Immature natural killer cell (primary cell): ENCODE measurements at regions not wholly inside any gene's neighbourhood (a gene's known extent, or its start where the extent isn't known, plus 50 kb on each side); places are given as distances from the start of the nearest gene placed in this dataset.

Experiments used
- DNase-seq, 3 donors: peaks; one replicate each; pipeline ENCODE4 v3.0.0; 2022; ENCODE audit warnings: mixed read lengths in 1 of 3
- H3K27ac Mint-ChIP-seq, 6 donors: one replicate each; pipeline ENCODE4 v1.8.0; 2020; ENCODE audit warnings: mixed read lengths in 6 of 6, mild to moderate bottlenecking in 5 of 6, inconsistent platforms in 4 of 6, moderate library complexity in 3 of 6
- H3K27me3 Mint-ChIP-seq, 3 donors: one replicate each; pipeline ENCODE4 v1.8.0; 2020 to 2021; ENCODE audit warnings: low read depth in 3 of 3, mild to moderate bottlenecking in 3 of 3, mixed read lengths in 3 of 3, moderate library complexity in 3 of 3, inconsistent platforms in 1 of 3
- H3K36me3 Mint-ChIP-seq, 3 donors: one replicate each; pipeline ENCODE4 v1.8.0; 2020; ENCODE audit warnings: mixed read lengths in 3 of 3, inconsistent platforms in 2 of 3, mild to moderate bottlenecking in 2 of 3
- H3K4me1 Mint-ChIP-seq, 2 donors: one replicate each; pipeline ENCODE4 v1.8.0; 2020; ENCODE audit warnings: inconsistent platforms in 2 of 2, mild to moderate bottlenecking in 2 of 2, mixed read lengths in 2 of 2, moderate library complexity in 1 of 2
- H3K4me3 Mint-ChIP-seq, 5 donors: one replicate each; pipeline ENCODE4 v1.8.0; 2020; ENCODE audit warnings: mild to moderate bottlenecking in 5 of 5, mixed read lengths in 5 of 5, inconsistent platforms in 3 of 5, moderate library complexity in 3 of 5
- H3K9me3 Mint-ChIP-seq, 6 donors: one replicate each; pipeline ENCODE4 v1.8.0; 2020; ENCODE audit warnings: mild to moderate bottlenecking in 6 of 6, mixed read lengths in 6 of 6, inconsistent platforms in 4 of 6, moderate library complexity in 3 of 6

DNA sequence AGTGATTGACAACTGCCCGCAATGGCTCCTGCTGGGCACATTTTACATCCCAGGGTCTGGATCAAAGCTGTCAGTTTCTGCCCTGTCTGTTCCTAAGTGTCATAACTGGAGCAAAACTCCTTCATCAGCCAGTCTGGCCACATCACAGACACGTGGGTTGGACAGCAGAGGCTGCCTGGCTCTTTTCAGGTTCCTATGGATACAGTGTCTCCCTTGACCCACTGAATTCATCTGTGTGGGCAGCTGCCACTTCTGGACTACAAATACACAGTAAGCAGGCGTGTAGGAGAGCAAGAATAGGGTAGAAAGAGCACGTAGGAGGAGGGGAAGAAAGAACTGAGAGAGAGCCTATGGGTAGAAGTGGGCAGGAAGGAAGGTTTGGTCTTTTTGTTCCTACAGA lies 238.0 kb downstream of the ENC1 start:
- Mint-ChIP-seq H3K4me3 (peak overlapping the region in 3 of 5 donors; percentile 31 to 45 (median 34)), H3K27me3 (peaks cover 0 to 6% (median 0%) of the 10 kb centered on the region in 3 donors), H3K4me1 (peaks cover 14 to 25% of the 10 kb centered on the region in 2 donors), H3K36me3 (no peaks in the 10 kb centered on the region), H3K27ac (peak overlapping the region in 3 of 6 donors; percentile 4 to 71 (median 9)), H3K9me3 (peaks cover 0 to 2% (median 0%) of the 10 kb centered on the region in 6 donors)
- no peak for DNase-seq

DNA sequence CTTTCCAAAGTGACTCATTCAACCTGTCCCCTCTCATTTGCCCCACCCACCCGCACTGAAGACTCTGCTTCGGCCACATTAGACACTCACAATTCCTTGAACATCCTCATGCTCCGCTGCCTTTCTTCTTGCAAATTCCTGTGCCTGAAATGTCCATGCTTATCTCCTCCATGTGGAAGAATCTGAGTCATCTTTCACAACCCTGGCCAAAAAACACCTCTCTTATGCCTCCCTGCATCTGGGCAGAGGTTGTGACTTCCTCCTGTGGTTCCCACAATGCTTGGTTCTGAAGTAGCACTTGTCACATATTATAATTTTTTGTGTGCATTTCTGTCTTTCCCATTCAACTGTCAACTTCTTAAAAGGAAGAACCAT lies 238.6 kb downstream of the ENC1 start:
- peak overlapping the region in 2 of 6 donors; percentile 4 to 16 for H3K27ac Mint-ChIP-seq
- H3K27me3 Mint-ChIP-seq: peaks cover 0 to 4% (median 0%) of the 10 kb centered on the region in 3 donors
- no peak for DNase-seq
- H3K4me1 Mint-ChIP-seq: peaks cover 14 to 25% of the 10 kb centered on the region in 2 donors
- H3K9me3 Mint-ChIP-seq: peaks cover 0 to 2% (median 0%) of the 10 kb centered on the region in 6 donors
- no peaks in the 10 kb centered on the region for H3K36me3 Mint-ChIP-seq
- peak overlapping the region in 1 of 5 donors; percentile 17 for H3K4me3 Mint-ChIP-seq

DNA sequence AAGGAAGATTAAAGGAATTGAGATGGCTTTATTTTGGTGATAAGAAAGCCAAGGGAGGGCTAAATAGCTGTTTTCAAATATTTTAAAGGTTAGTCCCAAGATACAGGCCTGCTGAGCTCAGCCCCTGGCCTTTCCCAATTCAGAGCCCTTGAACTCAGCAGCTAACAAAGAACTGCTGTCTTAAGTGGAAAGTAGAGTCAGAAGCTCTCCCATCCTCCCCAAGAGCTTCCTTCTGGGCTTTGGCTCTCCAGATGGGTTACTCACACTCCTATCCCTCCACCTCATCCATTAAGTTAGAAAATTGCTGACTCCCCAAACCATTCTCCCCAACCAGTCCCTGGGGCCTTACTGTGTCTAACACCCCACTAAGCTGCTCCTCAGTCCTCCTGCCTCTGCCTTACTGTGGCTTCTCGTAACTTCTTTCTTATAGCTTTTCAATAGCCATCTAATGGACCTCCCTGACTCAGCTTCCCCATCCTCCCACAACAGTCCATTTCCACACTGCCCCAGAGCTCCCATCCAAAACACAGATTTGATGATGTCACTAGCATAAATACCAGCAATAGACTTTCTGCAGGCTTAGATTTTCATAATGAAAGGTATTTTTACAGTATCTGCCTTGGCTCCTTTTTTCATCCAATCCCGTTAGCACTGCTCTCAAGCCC lies 239.1 kb downstream of the ENC1 start:
- H3K27me3 Mint-ChIP-seq: peaks cover 0 to 1% (median 0%) of the 10 kb centered on the region in 3 donors
- peak overlapping the region in 1 of 5 donors; percentile 17 for H3K4me3 Mint-ChIP-seq
- H3K9me3 Mint-ChIP-seq: peaks cover 0 to 2% (median 0%) of the 10 kb centered on the region in 6 donors
- H3K27ac Mint-ChIP-seq: peak overlapping the region in 1 of 6 donors; percentile 29
- DNase-seq: no peak
- H3K4me1 Mint-ChIP-seq: peaks cover 14 to 25% of the 10 kb centered on the region in 2 donors
- no peaks in the 10 kb centered on the region for H3K36me3 Mint-ChIP-seq

DNA sequence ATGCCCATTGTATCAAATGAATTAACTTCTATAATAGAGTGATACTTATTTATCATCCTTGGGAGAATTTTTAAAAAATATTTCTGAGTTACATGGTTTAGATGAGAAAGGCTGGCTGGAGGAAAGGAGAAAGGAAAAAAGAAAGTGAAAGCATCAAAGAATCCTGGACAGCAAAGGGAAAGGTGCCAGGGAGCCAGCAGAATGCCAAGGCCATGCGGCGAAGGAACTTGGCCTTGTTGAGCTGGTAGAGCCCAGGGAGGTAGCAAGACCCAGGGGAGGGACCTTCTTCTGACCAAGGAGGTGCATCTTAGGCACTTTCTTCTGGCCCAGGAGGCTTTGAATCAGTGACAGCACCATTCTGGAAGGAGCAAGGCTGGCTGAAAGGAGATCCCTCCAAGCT lies 240.5 kb downstream of the ENC1 start:
- no peak overlapping the region for H3K4me3 Mint-ChIP-seq
- H3K9me3 Mint-ChIP-seq: peaks cover 0 to 2% (median 0%) of the 10 kb centered on the region in 6 donors
- peaks cover 0 to 1% (median 0%) of the 10 kb centered on the region in 3 donors for H3K27me3 Mint-ChIP-seq
- no peak overlapping the region for H3K27ac Mint-ChIP-seq
- DNase-seq: no peak
- H3K36me3 Mint-ChIP-seq: no peaks in the 10 kb centered on the region
- peaks cover 14 to 25% of the 10 kb centered on the region in 2 donors for H3K4me1 Mint-ChIP-seq

DNA sequence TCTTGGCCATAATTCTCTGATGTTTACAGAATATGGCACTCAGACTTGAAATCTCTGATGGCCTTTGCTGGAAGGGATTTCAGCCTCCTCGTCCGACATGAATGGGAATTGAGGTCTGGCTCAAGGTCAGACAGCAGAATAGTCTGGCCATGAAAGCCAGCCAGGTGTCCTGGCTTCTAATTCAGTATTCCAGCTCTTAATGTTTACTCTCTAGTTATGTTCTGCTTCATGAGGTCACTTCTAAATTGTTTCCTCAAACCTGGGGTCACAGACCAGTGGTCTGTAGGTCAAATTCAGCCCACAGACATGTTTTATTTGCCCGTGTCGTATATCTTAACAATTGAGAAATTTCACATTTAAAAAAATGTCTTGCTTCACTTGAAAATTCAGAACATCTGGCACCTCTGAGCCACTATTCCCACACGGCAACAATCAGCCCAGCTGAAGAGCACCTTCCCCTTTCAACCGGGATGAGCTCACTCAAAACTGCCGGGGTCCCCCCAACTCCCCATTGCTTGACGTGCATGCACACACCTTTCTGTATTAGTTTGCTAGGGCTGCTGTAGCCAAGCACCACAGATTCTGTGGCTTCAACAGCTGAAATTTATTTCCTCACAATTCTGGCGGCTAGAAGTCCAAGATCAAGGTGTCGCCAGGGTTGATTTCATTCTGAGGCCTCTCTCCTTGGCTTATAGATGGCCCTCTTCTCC lies 243.5 kb downstream of the ENC1 start:
- no peak for DNase-seq
- H3K9me3 Mint-ChIP-seq: no peaks in the 10 kb centered on the region
- no peak overlapping the region for H3K4me3 Mint-ChIP-seq
- no peak overlapping the region for H3K27ac Mint-ChIP-seq
- H3K27me3 Mint-ChIP-seq: peaks cover 0 to 4% (median 0%) of the 10 kb centered on the region in 3 donors
- no peaks in the 10 kb centered on the region for H3K36me3 Mint-ChIP-seq
- peaks cover 2 to 6% of the 10 kb centered on the region in 2 donors for H3K4me1 Mint-ChIP-seq

DNA sequence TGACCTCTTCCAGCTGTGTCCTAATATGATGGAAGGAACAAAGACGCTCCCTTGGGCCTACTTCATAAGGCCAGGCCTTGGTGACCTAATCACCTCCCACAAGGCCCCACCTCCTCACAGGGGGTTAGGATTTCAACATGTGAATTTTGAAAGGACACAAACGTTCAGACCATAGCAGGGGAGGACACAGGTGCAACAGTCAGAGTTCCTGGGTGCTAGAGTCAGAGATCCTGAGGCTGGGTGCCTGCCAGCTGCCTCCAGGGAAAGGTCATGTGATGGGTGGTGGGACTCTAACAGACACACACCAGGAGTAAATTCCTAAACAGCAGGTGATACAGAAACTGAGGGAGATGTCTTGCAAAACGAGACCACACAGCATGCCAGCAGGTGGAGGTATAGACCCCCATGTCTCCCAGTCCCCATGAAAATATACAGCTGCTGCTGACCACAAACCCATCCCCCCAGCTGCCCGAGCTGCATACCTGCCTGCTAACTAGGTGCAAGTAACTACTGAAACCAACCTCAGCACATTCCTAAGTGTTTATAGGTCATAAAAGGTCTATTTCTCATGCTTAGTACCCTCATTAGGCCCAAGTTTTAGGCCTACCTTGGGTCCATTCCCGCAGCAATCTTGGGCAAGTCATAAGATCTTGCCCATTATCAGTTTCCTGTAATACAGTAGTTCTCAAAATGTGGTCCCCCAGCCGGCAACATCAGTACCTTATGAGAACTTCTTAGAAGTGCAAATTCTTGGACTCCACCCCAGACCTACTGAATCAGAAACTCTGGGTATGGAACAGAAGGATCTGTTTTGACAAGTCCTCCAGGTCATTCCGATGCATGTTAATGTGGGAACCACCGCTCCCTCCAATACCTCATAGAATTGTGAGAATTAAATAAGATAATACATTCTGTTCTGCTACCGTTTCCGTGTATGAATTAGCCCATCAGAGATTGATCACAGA lies 245.3 kb downstream of the ENC1 start:
- no peaks in the 10 kb centered on the region for H3K4me1 Mint-ChIP-seq
- H3K4me3 Mint-ChIP-seq: no peak overlapping the region
- no peaks in the 10 kb centered on the region for H3K36me3 Mint-ChIP-seq
- no peak for DNase-seq
- peaks cover 0 to 4% (median 0%) of the 10 kb centered on the region in 3 donors for H3K27me3 Mint-ChIP-seq
- H3K27ac Mint-ChIP-seq: no peak overlapping the region
- H3K9me3 Mint-ChIP-seq: no peaks in the 10 kb centered on the region

DNA sequence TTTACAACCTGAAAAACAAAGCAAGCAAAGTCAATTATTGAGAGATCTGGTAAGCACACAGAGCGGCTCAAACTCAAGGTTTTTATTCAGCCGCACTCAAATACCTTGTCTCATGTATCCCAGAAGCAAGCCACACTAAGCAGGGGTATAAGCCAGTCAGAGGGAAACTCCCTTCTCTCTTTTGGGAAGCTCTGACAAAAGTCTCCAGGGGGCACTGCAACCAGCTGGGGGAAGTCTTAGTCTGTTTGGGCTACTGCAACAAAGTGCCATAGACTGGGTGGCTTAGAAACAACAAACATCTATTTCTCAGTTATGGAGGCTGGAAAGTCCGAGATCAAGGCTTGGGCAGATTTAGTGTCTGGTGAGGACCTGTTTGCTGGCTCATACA lies 246.0 kb downstream of the ENC1 start:
- no peaks in the 10 kb centered on the region for H3K36me3 Mint-ChIP-seq
- no peak overlapping the region for H3K4me3 Mint-ChIP-seq
- H3K27ac Mint-ChIP-seq: no peak overlapping the region
- H3K4me1 Mint-ChIP-seq: no peaks in the 10 kb centered on the region
- H3K27me3 Mint-ChIP-seq: peaks cover 0 to 4% (median 2%) of the 10 kb centered on the region in 3 donors
- peak in 1 of 3 donors; percentile 19 for DNase-seq
- H3K9me3 Mint-ChIP-seq: no peaks in the 10 kb centered on the region

DNA sequence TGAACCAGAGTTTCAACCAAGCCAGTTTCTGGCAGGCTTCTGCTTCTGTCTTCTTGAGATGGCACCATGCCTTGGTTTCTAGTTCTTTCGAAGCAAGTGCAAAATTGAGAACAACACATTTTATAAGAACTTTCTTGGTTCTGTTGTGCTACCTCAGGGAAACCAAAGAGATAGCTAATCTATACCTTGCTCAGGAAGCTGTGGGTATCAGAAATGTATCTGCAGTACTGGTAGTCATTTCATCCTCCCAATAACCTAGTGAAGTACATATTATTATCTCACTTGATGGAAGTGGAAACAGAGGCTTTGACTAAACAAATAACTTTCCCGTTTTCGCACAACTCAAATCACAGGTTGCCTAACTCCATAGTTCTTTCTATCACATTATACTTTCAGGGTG lies 246.6 kb downstream of the ENC1 start:
- H3K27ac Mint-ChIP-seq: no peak overlapping the region
- H3K27me3 Mint-ChIP-seq: peaks cover 0 to 4% (median 2%) of the 10 kb centered on the region in 3 donors
- H3K36me3 Mint-ChIP-seq: no peaks in the 10 kb centered on the region
- no peak overlapping the region for H3K4me3 Mint-ChIP-seq
- H3K9me3 Mint-ChIP-seq: no peaks in the 10 kb centered on the region
- H3K4me1 Mint-ChIP-seq: no peaks in the 10 kb centered on the region
- no peak for DNase-seq

DNA sequence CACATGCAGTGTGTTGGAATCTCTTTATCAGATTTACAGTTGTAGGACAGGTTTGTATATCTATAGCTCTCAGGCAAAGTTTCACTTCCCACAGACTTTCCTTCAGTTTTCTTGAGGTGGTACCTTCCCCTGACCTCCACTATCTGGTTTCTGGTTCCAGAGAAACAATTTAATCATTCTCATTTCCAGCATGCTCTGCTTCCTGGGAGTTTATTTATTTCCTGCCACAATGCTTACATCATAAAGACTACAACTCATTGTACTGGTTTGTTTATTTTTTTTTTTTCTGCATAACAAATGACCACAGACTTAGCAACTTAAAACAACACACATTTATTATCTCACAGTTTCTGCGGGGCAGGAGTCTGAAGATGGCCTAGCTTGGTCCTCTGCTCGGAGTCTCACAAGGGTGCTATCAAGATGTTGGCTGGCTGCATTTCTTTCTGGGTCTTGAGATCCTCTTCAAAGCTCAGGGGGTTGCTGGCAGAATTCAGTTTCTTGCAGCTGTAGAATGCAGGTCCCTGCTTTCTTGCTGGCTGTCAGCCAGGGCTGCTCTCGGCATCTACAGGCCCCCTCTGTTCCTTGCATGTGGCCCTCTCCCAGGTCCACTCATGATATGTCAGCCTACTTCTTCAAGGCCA lies 247.7 kb downstream of the ENC1 start:
- Mint-ChIP-seq H3K27ac (no peak overlapping the region), H3K36me3 (no peaks in the 10 kb centered on the region), H3K27me3 (peaks cover 0 to 4% (median 2%) of the 10 kb centered on the region in 3 donors), H3K4me3 (no peak overlapping the region), H3K4me1 (no peaks in the 10 kb centered on the region), H3K9me3 (no peaks in the 10 kb centered on the region)
- no peak for DNase-seq

DNA sequence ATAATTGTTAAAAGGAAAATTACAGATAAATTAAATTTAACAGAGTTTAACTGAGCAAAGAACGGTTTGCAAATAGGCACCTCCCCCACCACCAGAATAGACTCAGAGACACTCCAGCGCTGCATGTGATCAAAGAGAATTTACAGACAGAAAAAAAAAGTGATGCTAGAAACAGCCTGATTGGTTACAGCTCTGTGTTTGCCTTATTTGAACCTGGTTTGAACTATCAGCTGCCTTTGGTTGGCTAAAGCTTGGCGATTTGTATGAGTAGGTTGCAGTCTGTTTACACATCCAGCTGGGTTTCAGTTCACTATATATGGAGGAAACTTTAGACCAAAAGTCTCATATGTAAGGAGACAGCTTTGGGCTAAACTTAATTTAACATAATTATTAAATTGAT lies 249.1 kb downstream of the ENC1 start:
- H3K9me3 Mint-ChIP-seq: no peaks in the 10 kb centered on the region
- H3K27ac Mint-ChIP-seq: no peak overlapping the region
- no peaks in the 10 kb centered on the region for H3K4me1 Mint-ChIP-seq
- H3K27me3 Mint-ChIP-seq: peaks cover 0 to 4% (median 2%) of the 10 kb centered on the region in 3 donors
- H3K4me3 Mint-ChIP-seq: no peak overlapping the region
- H3K36me3 Mint-ChIP-seq: no peaks in the 10 kb centered on the region
- DNase-seq: no peak

DNA sequence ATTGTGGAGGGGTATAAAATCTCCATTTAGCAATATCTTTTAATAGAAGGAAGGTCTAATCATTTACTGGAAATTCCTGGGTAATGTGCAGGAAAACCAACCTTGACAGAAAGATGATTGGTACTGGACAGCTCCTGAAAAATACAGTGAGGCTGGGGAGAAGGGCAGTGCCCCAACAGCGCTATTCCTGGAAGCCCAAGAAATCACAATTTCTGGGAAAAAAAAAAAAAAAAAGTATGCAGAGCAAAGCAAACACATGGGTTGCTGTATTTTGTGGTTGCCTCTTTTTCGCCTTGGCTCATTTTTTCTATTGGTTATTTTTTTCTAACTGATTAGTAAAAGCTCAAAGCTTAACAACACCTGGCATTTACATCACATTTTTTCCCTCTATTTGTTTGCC lies 249.7 kb downstream of the ENC1 start:
- Mint-ChIP-seq H3K4me1 (no peaks in the 10 kb centered on the region), H3K9me3 (no peaks in the 10 kb centered on the region), H3K36me3 (no peaks in the 10 kb centered on the region)

DNA sequence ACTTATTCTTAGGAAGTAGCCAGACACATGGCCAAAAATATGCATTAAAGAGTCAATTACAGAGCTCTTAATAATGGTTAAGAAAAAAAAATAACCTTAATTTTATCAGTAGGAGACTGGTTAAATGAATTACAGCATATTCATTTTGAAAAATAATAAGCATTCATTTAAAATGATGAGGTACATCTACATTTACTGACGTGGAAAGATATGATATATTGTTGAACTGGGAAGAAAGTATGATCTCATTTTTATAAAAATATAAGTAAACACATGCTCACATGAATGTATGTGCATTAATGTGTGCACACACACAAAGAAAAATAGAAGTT lies 250.3 kb downstream of the ENC1 start:
- H3K4me1 Mint-ChIP-seq: no peaks in the 10 kb centered on the region
- H3K27me3 Mint-ChIP-seq: peaks cover 0 to 4% (median 2%) of the 10 kb centered on the region in 3 donors
- H3K27ac Mint-ChIP-seq: no peak overlapping the region
- DNase-seq: no peak
- no peaks in the 10 kb centered on the region for H3K9me3 Mint-ChIP-seq
- no peaks in the 10 kb centered on the region for H3K36me3 Mint-ChIP-seq
- no peak overlapping the region for H3K4me3 Mint-ChIP-seq

More for the DNA sequence above, 249.7 kb downstream of the ENC1 start:
- no peak overlapping the region for H3K4me3 Mint-ChIP-seq
- no peak for DNase-seq
- H3K27me3 Mint-ChIP-seq: peaks cover 0 to 4% (median 2%) of the 10 kb centered on the region in 3 donors
- no peak overlapping the region for H3K27ac Mint-ChIP-seq

DNA sequence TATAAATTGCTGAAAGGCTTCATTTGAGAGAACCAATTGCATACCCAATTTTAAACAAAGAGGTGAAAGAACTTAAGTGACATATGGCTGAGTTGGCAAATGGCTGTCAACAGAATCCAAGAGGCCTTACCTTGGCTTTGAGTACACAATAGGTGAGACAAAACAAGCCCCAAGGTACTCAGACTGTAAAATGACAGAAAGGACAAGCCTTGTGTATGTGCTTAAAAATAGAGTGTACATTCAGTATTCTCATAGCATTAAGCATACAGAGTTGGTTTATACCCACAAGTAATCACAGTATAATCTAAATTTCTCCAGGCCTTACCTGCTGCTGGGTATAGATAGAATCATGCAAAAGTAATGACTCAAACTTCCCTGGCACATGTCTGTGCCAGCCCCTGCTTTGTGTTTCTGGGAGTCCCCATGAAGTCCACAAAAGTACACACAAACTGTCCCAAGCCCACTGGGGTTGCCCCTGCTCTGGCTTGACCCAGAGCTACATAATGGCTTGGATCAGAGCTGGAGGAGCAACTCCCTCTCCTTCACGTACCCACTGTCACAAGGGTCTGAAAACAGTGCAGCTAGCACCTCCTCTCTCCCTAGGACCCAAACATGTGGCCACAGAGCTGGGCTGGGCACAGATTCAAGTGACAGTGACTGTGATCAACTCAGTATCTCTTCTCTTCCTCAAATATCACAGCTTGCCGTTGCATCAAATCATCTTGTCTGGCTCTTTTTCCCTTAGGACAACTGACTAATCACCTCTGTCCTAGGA lies 250.8 kb downstream of the ENC1 start:
- Mint-ChIP-seq H3K36me3 (no peaks in the 10 kb centered on the region), H3K9me3 (no peaks in the 10 kb centered on the region), H3K4me3 (no peak overlapping the region), H3K27me3 (peaks cover 0 to 4% (median 2%) of the 10 kb centered on the region in 3 donors), H3K4me1 (no peaks in the 10 kb centered on the region), H3K27ac (no peak overlapping the region)
- DNase-seq: no peak
